ENCODE measurements at regions not wholly inside any gene's neighbourhood (a gene's known extent, or its start where the extent isn't known, plus 50 kb on each side); places are given as distances from the start of the nearest gene placed in this dataset.
"Not testable (repeated sequence)": the region's sequence is repeated elsewhere in the genome, so short reads cannot be mapped to it uniquely, and the experiment has no call there.

- DNase-seq: no peak
Observed at GRCh38 chr3:61445924-61446323, 115.4 kb upstream of the PTPRG start.

- DNase-seq: no peak
Observed at GRCh38 chr3:61446341-61446740, 115.0 kb upstream of the PTPRG start.

- no peak for DNase-seq
Observed at GRCh38 chr3:61448378-61448777, 113.0 kb upstream of the PTPRG start.

GRCh38 chr3:61449327-61450040, 111.9 kb upstream of the PTPRG start:
- no peak for DNase-seq

GRCh38 chr3:61450866-61451265, 110.5 kb upstream of the PTPRG start:
- no peak for DNase-seq

- DNase-seq: no peak
Observed at GRCh38 chr3:61451841-61452240, 109.5 kb upstream of the PTPRG start.

GRCh38 chr3:61452535-61453090, 108.8 kb upstream of the PTPRG start:
- DNase-seq: no peak

- DNase-seq: no peak
Observed at GRCh38 chr3:61454006-61454585, 107.3 kb upstream of the PTPRG start.

- DNase-seq: no peak
Observed at GRCh38 chr3:61454801-61455200, 106.6 kb upstream of the PTPRG start.

- no peak for DNase-seq
Observed at GRCh38 chr3:61460636-61461035, 100.7 kb upstream of the PTPRG start.

GRCh38 chr3:61463191-61463590, 98.2 kb upstream of the PTPRG start:
- no peak for DNase-seq

GRCh38 chr3:61464518-61465140, 96.7 kb upstream of the PTPRG start:
- DNase-seq: no peak

GRCh38 chr3:61466357-61466756, 95.0 kb upstream of the PTPRG start:
- DNase-seq: no peak

- DNase-seq: no peak
Observed at GRCh38 chr3:61483997-61484396, 77.4 kb upstream of the PTPRG start.

- DNase-seq: no peak
Observed at GRCh38 chr3:61493339-61493738, 68.0 kb upstream of the PTPRG start.

- not testable (repeated sequence) for DNase-seq
Observed at GRCh38 chr3:61494309-61494708, 67.1 kb upstream of the PTPRG start.

GRCh38 chr3:61497463-61497862, 63.9 kb upstream of the PTPRG start:
- no peak for DNase-seq

- no peak for DNase-seq
Observed at GRCh38 chr3:61505197-61505596, 56.2 kb upstream of the PTPRG start.

- no peak for DNase-seq
Observed at GRCh38 chr3:61507946-61508345, 53.4 kb upstream of the PTPRG start.
